Gastroesophageal sphincter (tissue), 3 donors: ENCODE measurements at regions not wholly inside any gene's neighbourhood (a gene's known extent, or its start where the extent isn't known, plus 50 kb on each side); places are given as distances from the start of the nearest gene placed in this dataset.

Experiments
- EP300 ChIP-seq: sonication (generic); formaldehyde crosslinking; IDR thresholded peaks from one replicate; pipeline ENCODE4 v1.6.1; 2017; ENCODE audit warnings: antibody characterized with exemption, mild to moderate bottlenecking
- POLR2A ChIP-seq, 2 donors: fragments of 450-650 bp; IDR thresholded peaks; one replicate each; pipeline ENCODE4 v1.6.1; 2017; ENCODE audit warnings: antibody characterized with exemption in 2 of 2, mild to moderate bottlenecking in 2 of 2, moderate library complexity in 1 of 2
- POLR2AphosphoS5 ChIP-seq: sonication (generic); formaldehyde crosslinking; IDR thresholded peaks from one replicate; pipeline ENCODE4 v1.6.1; 2017; ENCODE audit warnings: antibody characterized with exemption
- TF ChIP-seq, protein P1 (sequence below), 4 experiments: fragments of 200-600 bp in 2 of 4; fragments of 450-650 bp in 2 of 4; sonication (generic) in 1 of 4; IDR thresholded peaks; one replicate each; pipeline ENCODE4 v1.5.1; 2017 to 2019; ENCODE audit warnings: antibody characterized with exemption in 4 of 4, mild to moderate bottlenecking in 2 of 4, moderate library complexity in 2 of 4

- TF ChIP-seq, protein P1, sequence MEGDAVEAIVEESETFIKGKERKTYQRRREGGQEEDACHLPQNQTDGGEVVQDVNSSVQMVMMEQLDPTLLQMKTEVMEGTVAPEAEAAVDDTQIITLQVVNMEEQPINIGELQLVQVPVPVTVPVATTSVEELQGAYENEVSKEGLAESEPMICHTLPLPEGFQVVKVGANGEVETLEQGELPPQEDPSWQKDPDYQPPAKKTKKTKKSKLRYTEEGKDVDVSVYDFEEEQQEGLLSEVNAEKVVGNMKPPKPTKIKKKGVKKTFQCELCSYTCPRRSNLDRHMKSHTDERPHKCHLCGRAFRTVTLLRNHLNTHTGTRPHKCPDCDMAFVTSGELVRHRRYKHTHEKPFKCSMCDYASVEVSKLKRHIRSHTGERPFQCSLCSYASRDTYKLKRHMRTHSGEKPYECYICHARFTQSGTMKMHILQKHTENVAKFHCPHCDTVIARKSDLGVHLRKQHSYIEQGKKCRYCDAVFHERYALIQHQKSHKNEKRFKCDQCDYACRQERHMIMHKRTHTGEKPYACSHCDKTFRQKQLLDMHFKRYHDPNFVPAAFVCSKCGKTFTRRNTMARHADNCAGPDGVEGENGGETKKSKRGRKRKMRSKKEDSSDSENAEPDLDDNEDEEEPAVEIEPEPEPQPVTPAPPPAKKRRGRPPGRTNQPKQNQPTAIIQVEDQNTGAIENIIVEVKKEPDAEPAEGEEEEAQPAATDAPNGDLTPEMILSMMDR (IDR thresholded peaks at IDR 0.05) = no peak
- TF ChIP-seq EP300 (no peak), POLR2A (IDR thresholded peaks at IDR 0.05) (no peak), POLR2AphosphoS5 (no peak)
These were observed 88.0 kb downstream of the AQP4 start for GRCh38 chr18:26777351-26778053.
